DMS53 (cell line): ENCODE measurements at regions not wholly inside any gene's neighbourhood (a gene's known extent, or its start where the extent isn't known, plus 50 kb on each side); places are given as distances from the start of the nearest gene placed in this dataset.
"Not testable (repeated sequence)": the region's sequence is repeated elsewhere in the genome, so short reads cannot be mapped to it uniquely, and the experiment has no call there.

Experiments used
- DNase-seq: peaks from one replicate; lab custom pipeline; 2025; lab: John Stamatoyannopoulos, UW

- DNase-seq, result no peak
Measured at GRCh38 chr5:25181249-25181648, 536.5 kb upstream of the CDH10 start.

GRCh38 chr5:25162616-25163015 lies 517.8 kb upstream of the CDH10 start:
- DNase-seq, result not testable (repeated sequence)

- no peak for DNase-seq
Measured at GRCh38 chr5:25160891-25161290, 516.1 kb upstream of the CDH10 start.

- no peak for DNase-seq
Measured at GRCh38 chr5:25150819-25151218, 506.0 kb upstream of the CDH10 start.

GRCh38 chr5:25128606-25129005 lies 483.8 kb upstream of the CDH10 start:
- DNase-seq, result no peak

- peak; percentile 93 for DNase-seq
Measured at GRCh38 chr5:25119650-25120049, 474.9 kb upstream of the CDH10 start.

- DNase-seq, result no peak
Measured at GRCh38 chr5:25107853-25108252, 463.1 kb upstream of the CDH10 start.

- no peak for DNase-seq
Measured at GRCh38 chr5:25099538-25099937, 454.8 kb upstream of the CDH10 start.

- DNase-seq, result no peak
Measured at GRCh38 chr5:25095261-25095660, 450.5 kb upstream of the CDH10 start.

GRCh38 chr5:25094219-25094618 lies 449.4 kb upstream of the CDH10 start:
- no peak for DNase-seq

- no peak for DNase-seq
Measured at GRCh38 chr5:25091921-25092320, 447.1 kb upstream of the CDH10 start.

- DNase-seq, result no peak
Measured at GRCh38 chr5:25090854-25091253, 446.1 kb upstream of the CDH10 start.

- no peak for DNase-seq
Measured at GRCh38 chr5:25090275-25090674, 445.5 kb upstream of the CDH10 start.

GRCh38 chr5:25088689-25089088 lies 443.9 kb upstream of the CDH10 start:
- DNase-seq, result not testable (repeated sequence)

GRCh38 chr5:25083261-25083660 lies 438.5 kb upstream of the CDH10 start:
- not testable (repeated sequence) for DNase-seq

- no peak for DNase-seq
Measured at GRCh38 chr5:25066239-25066638, 421.5 kb upstream of the CDH10 start.

GRCh38 chr5:25064306-25064705 lies 419.5 kb upstream of the CDH10 start:
- no peak for DNase-seq

GRCh38 chr5:25060575-25060974 lies 415.8 kb upstream of the CDH10 start:
- DNase-seq, result no peak

- peak; percentile 48 for DNase-seq
Measured at GRCh38 chr5:25056836-25057235, 412.1 kb upstream of the CDH10 start.

- DNase-seq, result no peak
Measured at GRCh38 chr5:25033658-25034057, 388.9 kb upstream of the CDH10 start.

- DNase-seq, result peak; percentile 31
Measured at GRCh38 chr5:25029004-25029403, 384.2 kb upstream of the CDH10 start.

GRCh38 chr5:25027526-25027925 lies 382.7 kb upstream of the CDH10 start:
- no peak for DNase-seq

GRCh38 chr5:25027061-25027460 lies 382.3 kb upstream of the CDH10 start:
- no peak for DNase-seq

- DNase-seq, result no peak
Measured at GRCh38 chr5:25025831-25026230, 381.1 kb upstream of the CDH10 start.

- DNase-seq, result no peak
Measured at GRCh38 chr5:25020454-25020853, 375.7 kb upstream of the CDH10 start.
